ENCODE measurements at regions not wholly inside any gene's neighbourhood (a gene's known extent, or its start where the extent isn't known, plus 50 kb on each side); places are given as distances from the start of the nearest gene placed in this dataset.

DNA sequence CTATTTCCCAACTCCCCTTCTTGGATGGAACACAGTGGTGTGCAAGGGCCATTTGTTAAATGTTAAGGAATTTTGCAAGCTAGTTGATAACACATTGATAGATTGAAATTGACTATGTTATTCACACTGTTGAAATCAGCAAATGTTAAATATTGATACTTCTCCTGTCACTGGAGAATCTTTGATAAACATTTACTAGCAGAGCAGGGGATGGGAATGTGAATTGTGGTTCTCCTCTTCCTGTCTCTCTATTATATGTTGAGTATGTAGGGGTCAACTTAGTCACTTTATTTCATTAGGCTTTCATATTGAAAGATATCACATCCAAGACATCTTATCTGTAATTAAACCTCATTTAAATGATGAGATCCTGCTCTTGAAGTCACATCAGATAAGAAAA is 533.9 kb downstream of the TLR4 start:
- TF ChIP-seq OSR2 (tag by site-specific recombination; IDR thresholded peaks at IDR 0.05) (no peak), KLF9 (tag by site-specific recombination; IDR thresholded peaks at IDR 0.05; ENCODE audit: low read depth) (no peak), ZNF521 (tag by site-specific recombination; IDR thresholded peaks at IDR 0.05) (no peak), MYNN (tag by site-specific recombination; IDR thresholded peaks at IDR 0.05; ENCODE audit: borderline replicate concordance) (no peak), ZNF416 (tag by site-specific recombination; IDR thresholded peaks at IDR 0.05) (no peak), SCRT2 (tag by site-specific recombination; IDR thresholded peaks at IDR 0.05) (no peak), ZNF548 (tag by site-specific recombination; IDR thresholded peaks at IDR 0.05) (no peak), ZBTB20 (tag by site-specific recombination; IDR thresholded peaks at IDR 0.05) (no peak), ZNF121 (tag by site-specific recombination; IDR thresholded peaks at IDR 0.05) (no peak), TCF7L2 (IDR thresholded peaks at IDR 0.05; ENCODE audit: borderline replicate concordance, low read depth, low read length) (no peak), ZNF292 (tag by site-specific recombination; IDR thresholded peaks at IDR 0.05; ENCODE audit: borderline replicate concordance, low read depth) (no peak), GLIS2 (tag by site-specific recombination; IDR thresholded peaks at IDR 0.05) (no peak)
- TF ChIP-seq, protein P1, sequence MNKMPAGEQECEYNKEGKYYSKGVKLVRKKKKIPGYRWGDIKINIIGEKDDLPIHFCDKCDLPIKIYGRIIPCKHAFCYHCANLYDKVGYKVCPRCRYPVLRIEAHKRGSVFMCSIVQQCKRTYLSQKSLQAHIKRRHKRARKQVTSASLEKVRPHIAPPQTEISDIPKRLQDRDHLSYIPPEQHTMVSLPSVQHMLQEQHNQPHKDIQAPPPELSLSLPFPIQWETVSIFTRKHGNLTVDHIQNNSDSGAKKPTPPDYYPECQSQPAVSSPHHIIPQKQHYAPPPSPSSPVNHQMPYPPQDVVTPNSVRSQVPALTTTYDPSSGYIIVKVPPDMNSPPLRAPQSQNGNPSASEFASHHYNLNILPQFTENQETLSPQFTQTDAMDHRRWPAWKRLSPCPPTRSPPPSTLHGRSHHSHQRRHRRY (tag by site-specific recombination; IDR thresholded peaks at IDR 0.05) = no peak
- TF ChIP-seq, protein P2, sequence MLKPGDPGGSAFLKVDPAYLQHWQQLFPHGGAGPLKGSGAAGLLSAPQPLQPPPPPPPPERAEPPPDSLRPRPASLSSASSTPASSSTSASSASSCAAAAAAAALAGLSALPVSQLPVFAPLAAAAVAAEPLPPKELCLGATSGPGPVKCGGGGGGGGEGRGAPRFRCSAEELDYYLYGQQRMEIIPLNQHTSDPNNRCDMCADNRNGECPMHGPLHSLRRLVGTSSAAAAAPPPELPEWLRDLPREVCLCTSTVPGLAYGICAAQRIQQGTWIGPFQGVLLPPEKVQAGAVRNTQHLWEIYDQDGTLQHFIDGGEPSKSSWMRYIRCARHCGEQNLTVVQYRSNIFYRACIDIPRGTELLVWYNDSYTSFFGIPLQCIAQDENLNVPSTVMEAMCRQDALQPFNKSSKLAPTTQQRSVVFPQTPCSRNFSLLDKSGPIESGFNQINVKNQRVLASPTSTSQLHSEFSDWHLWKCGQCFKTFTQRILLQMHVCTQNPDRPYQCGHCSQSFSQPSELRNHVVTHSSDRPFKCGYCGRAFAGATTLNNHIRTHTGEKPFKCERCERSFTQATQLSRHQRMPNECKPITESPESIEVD (tag by site-specific recombination; IDR thresholded peaks at IDR 0.05) = no peak
- no peaks in the 10 kb centered on the region for H3K36me3 ChIP-seq (ENCODE audit: control insufficient read depth in 2 of 2, insufficient read depth in 1 of 2, low read length in 2 of 2)
- POLR2A ChIA-PET = no interaction called here
- CTCF ChIA-PET = no interaction called here
- no peak overlapping the region for H3K27ac ChIP-seq (ENCODE audit: extremely low read depth, low read depth, low read length)
- no peaks in the 10 kb centered on the region for H3K4me1 ChIP-seq (ENCODE audit: control insufficient read depth, insufficient read depth, low read length)
- no peak overlapping the region for H3K4me3 ChIP-seq (ENCODE audit: low read depth, low read length)
- no peaks in the 10 kb centered on the region for H3K9me3 ChIP-seq (ENCODE audit: control insufficient read depth, insufficient read depth, low read depth, low read length)

DNA sequence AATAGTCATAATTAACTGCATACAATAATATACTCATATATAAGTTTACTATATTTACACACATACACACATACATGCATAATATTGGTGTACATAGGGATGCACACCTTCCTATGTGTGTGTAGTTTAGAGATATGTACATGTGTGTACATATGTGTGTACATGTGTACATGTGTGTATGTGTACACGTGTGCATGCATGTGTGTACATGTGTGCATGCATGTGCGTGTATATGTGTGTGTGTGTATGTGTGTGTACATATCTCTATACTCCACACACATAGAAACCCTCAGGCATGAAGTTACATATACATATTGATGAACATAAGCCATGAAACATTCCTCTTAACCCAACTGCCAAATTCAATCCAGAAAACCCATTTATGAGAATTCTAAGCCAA is 547.8 kb downstream of the TLR4 start:
- ChIA-PET CTCF (no interaction called here), POLR2A (no interaction called here)
- Histone ChIP-seq H3K36me3 (ENCODE audit: control insufficient read depth in 2 of 2, insufficient read depth in 1 of 2, low read length in 2 of 2) (no peaks in the 10 kb centered on the region), H3K27ac (ENCODE audit: extremely low read depth, low read depth, low read length) (no peak overlapping the region), H3K4me1 (ENCODE audit: control insufficient read depth, insufficient read depth, low read length) (no peaks in the 10 kb centered on the region), H3K4me3 (ENCODE audit: low read depth, low read length) (no peak overlapping the region), H3K9me3 (ENCODE audit: control insufficient read depth, insufficient read depth, low read depth, low read length) (no peaks in the 10 kb centered on the region)
- TF ChIP-seq ZNF155 (tag by site-specific recombination; IDR thresholded peaks at IDR 0.05) = no peak
- TF ChIP-seq ZNF221 (tag by site-specific recombination; IDR thresholded peaks at IDR 0.05; ENCODE audit: borderline replicate concordance) = no peak
- TF ChIP-seq ZNF239 (tag by site-specific recombination; IDR thresholded peaks at IDR 0.05) = no peak
- no peak for TF ChIP-seq ZNF792 (tag by site-specific recombination; IDR thresholded peaks at IDR 0.05)
- no peak for TF ChIP-seq MEIS1 (CRISPR knock-in tag; IDR thresholded peaks at IDR 0.05; ENCODE audit: borderline replicate concordance)
- TF ChIP-seq ZNF223 (tag by site-specific recombination; IDR thresholded peaks at IDR 0.05) = no peak
- no peak for TF ChIP-seq ZNF600 (tag by site-specific recombination; IDR thresholded peaks at IDR 0.05)
- no peak for TF ChIP-seq ZNF843 (tag by site-specific recombination; IDR thresholded peaks at IDR 0.05)

DNA sequence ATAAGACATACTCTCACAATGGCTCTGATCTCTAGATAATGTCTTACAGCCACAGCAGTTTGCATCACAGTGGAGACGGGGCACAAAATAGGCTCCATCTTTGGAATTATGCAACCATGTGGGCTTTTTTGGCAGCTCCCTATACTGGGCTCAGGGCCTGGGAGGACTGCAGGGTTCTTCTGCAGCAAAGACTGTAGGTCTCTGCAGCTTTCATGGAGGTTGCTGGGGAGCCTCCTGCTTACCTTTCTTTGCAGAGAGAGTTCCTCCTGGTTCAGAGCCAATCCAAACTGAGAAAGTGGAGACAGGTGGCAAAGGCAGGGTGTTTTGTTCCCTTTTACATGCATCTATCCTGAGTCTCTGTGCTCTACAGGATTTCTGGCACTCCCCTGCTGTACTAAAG is 558.0 kb downstream of the TLR4 start:
- Histone ChIP-seq H3K4me1 (ENCODE audit: control insufficient read depth, insufficient read depth, low read length) (no peaks in the 10 kb centered on the region), H3K9me3 (ENCODE audit: control insufficient read depth, insufficient read depth, low read depth, low read length) (no peaks in the 10 kb centered on the region), H3K36me3 (ENCODE audit: control insufficient read depth in 2 of 2, insufficient read depth in 1 of 2, low read length in 2 of 2) (no peaks in the 10 kb centered on the region), H3K27ac (ENCODE audit: extremely low read depth, low read depth, low read length) (no peak overlapping the region), H3K4me3 (ENCODE audit: low read depth, low read length) (no peak overlapping the region)
- ChIA-PET POLR2A (no interaction called here), CTCF (no interaction called here)
- TF ChIP-seq KLF1 (tag by site-specific recombination; IDR thresholded peaks at IDR 0.05) (no peak), SCRT1 (tag by site-specific recombination; IDR thresholded peaks at IDR 0.05; ENCODE audit: borderline replicate concordance) (no peak), ZNF416 (tag by site-specific recombination; IDR thresholded peaks at IDR 0.05) (no peak), ZBTB17 (tag by site-specific recombination; IDR thresholded peaks at IDR 0.05) (no peak), ZNF530 (tag by site-specific recombination; IDR thresholded peaks at IDR 0.05; ENCODE audit: low read depth) (no peak), ZBTB21 (tag by site-specific recombination; IDR thresholded peaks at IDR 0.05) (no peak), SP7 (tag by site-specific recombination; IDR thresholded peaks at IDR 0.05) (no peak), ZNF266 (tag by site-specific recombination; IDR thresholded peaks at IDR 0.05; ENCODE audit: low read depth) (no peak), ZNF623 (tag by site-specific recombination; IDR thresholded peaks at IDR 0.05) (no peak)
- TF ChIP-seq, protein P3, sequence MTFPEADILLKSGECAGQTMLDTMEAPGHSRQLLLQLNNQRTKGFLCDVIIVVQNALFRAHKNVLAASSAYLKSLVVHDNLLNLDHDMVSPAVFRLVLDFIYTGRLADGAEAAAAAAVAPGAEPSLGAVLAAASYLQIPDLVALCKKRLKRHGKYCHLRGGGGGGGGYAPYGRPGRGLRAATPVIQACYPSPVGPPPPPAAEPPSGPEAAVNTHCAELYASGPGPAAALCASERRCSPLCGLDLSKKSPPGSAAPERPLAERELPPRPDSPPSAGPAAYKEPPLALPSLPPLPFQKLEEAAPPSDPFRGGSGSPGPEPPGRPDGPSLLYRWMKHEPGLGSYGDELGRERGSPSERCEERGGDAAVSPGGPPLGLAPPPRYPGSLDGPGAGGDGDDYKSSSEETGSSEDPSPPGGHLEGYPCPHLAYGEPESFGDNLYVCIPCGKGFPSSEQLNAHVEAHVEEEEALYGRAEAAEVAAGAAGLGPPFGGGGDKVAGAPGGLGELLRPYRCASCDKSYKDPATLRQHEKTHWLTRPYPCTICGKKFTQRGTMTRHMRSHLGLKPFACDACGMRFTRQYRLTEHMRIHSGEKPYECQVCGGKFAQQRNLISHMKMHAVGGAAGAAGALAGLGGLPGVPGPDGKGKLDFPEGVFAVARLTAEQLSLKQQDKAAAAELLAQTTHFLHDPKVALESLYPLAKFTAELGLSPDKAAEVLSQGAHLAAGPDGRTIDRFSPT (tag by site-specific recombination; IDR thresholded peaks at IDR 0.05) = no peak

Measured in HEK293 (cell line).